GM18505 (cell line): ENCODE measurements at regions not wholly inside any gene's neighbourhood (a gene's known extent, or its start where the extent isn't known, plus 50 kb on each side); places are given as distances from the start of the nearest gene placed in this dataset.
"Not testable (repeated sequence)": the region's sequence is repeated elsewhere in the genome, so short reads cannot be mapped to it uniquely, and the experiment has no call there.

Source experiments
- ATAC-seq: cut with Tn5 transposase; IDR thresholded peaks from one replicate; pipeline ENCODE4 v1.9.1; 2021; ENCODE audit not compliant: unreplicated experiment
- POLR2A ChIP-seq: IDR thresholded peaks from 4 replicates; pipeline ENCODE4 v1.6.1; 2011; ENCODE audit warnings: borderline replicate concordance; ENCODE audit not compliant: insufficient read depth, insufficient read length; ENCODE audit errors: extremely low read depth

DNA sequence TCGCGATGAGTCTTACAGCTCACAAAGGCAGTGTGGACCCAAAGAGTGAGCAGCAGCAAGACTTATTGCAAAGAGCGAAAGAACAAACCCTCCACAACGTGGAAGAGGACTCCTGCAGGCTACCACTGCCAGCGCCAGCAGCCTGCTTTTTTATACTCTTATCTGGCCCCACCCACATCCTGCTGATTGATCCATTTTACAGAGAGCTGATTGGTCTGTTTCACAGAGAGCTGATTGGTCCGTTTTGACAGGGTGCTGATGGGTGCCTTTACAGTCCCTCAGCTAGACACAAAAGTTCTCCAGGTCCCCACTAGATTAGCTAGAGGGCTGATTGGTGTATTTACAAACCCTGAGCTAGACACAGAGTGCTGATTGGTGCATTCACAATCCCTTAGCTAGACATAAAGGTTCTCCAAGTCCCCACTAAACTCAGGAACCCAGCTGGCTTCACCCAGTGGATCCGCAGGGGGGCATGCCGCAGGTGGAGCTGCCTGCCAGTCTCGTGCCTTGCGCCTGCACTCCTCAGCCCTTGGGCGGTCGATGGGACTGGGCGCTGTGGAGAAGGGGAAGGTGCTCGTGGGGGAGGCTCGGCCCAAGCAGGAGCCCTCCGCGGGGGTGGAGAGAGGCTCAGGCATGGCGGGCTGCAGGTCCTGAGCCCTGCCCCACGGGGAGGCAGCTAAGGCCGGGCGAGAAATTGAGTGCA is 75.7 kb downstream of the QDPR start:
- not testable (repeated sequence) for ATAC-seq

DNA sequence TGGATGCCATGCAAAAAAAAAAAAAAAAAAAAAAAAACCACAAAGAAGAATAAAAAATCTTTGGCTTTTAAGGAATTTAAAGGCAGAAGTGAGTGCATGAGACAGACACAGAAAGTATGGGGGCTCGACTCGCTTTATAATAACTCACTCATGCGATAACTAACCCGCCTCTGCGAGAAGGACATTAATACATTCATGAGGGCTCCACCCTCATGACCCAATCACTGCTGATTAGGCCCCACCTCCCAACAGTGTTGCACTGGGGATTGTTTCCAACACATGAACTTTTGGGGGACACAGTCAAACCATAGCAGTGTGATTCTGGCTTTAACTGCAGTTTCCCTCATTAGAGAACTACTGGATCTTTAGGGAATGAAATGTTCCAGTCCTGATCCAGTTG is 78.1 kb downstream of the QDPR start:
- ATAC-seq = no peak
- no peak for TF ChIP-seq POLR2A

DNA sequence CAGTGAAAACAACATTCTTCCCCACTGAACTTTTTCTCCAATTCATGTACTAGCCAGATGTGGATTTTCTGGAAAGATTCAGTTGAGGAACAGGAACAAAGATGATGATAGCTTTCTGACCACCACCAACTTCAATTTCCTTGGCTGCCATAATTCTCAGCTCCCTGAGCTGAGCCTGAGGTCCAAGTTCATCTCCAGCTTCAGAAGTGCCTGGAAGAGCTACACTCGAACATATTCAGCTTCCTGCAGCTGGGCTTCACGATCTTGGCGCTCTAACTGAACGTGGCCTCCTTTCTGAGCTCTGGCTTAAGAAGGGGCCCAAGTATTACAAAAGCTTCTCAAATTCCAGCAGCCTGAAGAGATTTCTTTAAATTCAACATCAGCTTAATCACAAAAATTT is 83.9 kb downstream of the QDPR start:
- ATAC-seq = no peak
- no peak for TF ChIP-seq POLR2A

DNA sequence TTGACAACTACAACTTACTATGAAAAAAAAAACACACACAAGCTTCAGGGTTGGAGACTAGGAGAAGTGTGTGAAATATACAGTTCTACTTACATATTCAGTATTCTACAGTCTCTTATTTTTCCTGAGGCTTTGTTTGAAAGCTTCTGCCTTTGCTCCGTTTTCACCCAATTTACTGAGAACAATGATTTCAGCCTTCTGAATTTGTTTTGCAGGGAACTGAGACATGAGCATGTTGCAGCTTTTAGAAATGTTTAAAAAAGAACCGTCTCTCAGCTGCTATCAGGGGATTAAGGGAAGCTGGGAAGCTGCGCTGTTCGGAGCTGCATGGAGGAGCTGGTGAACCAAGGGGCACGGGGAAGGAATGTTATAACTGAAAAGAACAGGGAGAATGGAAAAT is 85.7 kb downstream of the QDPR start:
- no peak for TF ChIP-seq POLR2A
- no peak for ATAC-seq

DNA sequence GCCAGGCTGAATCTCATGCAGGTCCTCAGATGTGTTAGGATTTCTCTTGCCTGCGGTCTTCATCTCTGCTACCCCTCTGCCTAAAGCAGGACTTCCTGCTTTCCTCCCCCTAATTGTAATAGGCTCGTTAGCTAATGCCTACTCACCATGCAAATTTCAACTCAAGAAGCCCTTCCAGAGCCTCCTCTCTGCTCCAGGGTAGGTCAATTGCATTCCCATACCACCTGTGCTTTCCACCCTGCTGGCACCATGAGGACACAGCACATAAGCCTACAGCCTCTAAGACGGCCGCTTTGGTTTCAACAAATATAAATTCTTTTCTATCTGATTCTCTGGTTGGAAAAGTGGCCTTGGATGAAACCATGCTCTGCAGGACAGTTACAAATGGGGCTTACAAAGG is 93.9 kb downstream of the QDPR start:
- TF ChIP-seq POLR2A = no peak
- ATAC-seq = no peak

DNA sequence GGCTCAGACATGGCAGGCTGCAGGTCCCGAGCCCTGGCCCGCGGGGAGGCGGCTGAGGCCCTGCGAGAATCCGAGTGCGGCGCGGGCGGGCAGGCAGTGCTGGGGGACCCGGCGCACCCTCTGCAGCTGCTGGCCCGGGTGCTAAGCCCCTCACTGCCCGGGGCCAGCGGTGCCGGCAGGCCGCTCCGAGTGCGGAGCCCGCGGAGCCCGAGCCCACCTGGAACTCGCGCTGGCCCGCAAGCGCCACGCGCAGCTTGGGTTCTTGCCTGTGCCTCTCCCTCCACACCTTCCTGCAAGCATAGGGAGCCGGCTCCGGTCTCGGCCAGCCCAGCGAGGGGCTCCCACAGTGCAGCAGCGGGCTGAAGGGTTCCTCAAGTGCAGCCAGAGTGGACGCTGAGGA is 97.5 kb downstream of the QDPR start:
- ATAC-seq = no peak
- TF ChIP-seq POLR2A = no peak

DNA sequence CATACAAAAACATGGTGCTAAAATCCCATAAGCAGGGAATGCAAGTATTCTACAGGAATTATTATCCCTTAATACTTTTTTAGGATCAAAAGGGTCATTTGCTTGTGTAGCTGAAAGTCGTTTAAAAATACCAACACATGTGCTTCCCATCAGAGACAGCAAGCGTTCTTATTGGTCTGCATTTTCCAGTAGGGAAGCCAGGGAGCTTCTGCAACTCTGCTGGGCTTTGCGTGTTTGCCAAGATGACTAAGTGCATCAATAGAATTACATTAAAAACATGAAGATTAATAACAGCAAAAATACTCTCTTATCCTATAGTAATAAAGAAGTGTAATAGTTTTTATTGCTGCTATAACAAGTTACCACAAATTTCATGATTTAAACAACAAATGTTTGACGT is 111.2 kb downstream of the QDPR start:
- no peak for TF ChIP-seq POLR2A
- ATAC-seq = no peak

DNA sequence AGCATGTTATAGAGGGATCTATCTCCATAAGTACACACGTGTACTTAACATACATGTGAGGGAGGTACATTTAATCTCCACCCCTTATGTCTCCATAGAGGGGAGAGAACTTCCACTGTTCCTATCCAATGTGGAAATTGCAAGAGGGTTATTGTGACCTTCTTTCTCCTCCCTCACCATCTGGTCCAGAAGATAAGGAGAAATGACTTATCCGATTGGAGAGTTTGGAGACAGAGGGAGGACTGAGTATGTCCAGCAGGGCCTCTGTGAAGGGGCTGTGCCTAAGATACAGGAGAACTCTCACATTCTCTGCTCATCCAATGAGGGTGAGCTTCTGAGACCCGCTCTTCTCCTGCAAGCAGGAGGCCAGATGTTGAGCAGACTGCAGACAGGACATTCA is 113.1 kb downstream of the QDPR start:
- TF ChIP-seq POLR2A = no peak

DNA sequence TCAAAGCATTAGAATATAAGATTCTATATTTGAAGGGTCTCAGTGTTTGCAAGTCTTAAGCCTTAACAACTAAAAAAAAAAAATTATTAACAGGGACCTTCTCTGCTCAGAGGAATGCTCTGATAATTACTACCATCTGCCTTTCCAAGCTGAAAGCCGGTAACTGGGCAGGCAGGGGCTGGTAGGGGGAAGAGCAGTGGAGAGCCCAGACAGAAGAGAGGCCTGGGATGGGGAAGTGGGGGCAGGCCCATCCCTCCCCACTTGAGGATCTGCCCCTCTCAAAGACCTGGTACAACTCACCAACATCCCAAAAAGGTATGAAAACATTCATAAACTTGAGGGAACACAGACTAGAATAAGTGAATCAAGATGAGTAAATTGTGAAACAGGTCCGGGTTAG is 113.9 kb downstream of the QDPR start:
- TF ChIP-seq POLR2A = no peak
- ATAC-seq = no peak

More for the DNA sequence above, 113.1 kb downstream of the QDPR start:
- ATAC-seq = no peak

DNA sequence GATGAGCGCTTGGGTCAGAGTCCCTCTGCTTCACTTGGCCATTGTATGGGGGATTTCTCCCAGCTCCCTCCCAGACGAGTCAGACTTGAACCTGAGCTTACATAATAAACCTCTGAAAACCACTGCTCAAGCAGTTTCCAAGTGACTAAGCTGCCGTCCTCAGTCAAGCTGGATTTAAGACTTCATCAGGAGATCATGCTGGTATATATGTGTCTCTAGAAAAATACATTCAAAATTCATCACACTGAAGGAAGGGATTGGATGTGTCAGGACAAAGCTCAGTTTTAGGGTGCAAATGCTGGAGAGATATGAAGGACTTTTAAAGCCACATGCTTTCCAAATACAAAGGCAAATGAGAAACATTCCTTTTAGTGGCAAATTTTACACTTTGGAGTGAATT is 114.3 kb downstream of the QDPR start:
- no peak for TF ChIP-seq POLR2A
- no peak for ATAC-seq

DNA sequence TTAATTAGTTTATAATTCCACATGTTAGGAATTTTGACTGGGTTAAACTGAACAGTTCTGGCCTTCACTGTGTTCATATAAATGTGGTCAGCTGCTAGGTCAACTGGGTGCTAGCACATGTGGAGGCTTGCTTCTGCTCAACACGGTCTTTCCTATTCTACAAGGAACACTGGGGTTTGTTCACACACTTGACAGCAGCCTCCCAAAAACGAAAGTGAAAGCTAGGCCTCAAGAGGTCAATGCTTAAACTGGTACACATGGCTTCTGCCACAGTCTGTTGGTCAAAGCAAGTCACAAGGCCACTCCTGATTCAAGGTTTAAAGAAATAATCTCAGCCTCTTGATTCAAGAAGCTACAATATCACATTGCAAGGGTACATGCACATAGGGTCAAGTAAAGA is 126.5 kb downstream of the QDPR start:
- no peak for TF ChIP-seq POLR2A
- ATAC-seq = no peak

DNA sequence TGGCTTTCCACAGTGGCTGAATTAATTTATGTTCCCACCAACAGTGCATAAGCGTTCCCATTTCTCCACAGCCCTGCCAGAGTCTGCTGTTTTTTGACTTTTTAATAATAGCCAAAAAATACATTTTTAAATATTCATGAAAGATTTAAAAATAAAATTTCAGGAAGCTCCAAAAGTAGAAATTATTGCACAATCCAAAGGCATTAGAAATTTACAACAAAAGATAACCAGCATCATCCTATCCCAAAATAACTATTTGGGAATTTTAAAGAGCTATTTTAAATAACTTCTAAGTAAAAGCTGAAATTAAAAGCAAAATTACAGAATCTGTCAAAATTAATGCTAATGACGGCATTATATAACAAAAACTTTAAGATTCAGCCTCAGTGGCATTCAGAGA is 131.5 kb downstream of the QDPR start:
- no peak for TF ChIP-seq POLR2A
- no peak for ATAC-seq

DNA sequence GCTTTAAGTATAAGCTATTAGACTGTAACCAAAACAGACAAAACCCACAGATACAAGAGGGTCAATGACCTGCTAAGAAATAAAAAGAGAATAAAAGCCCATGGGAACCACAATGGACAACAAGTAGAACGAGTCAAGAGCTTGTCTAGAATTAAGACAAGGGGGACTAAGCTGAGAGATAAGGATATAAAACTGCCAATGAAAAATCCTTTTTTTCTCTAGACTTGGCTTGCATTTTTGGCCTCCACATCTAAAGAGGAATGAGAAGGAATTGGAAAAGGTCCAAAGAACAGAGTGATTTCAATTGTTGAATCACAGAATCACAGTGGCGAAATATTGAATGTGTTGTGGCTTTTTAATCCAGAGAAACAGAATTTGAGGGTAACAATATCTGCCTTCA is 135.7 kb downstream of the QDPR start:
- ATAC-seq = no peak
- TF ChIP-seq POLR2A = no peak

DNA sequence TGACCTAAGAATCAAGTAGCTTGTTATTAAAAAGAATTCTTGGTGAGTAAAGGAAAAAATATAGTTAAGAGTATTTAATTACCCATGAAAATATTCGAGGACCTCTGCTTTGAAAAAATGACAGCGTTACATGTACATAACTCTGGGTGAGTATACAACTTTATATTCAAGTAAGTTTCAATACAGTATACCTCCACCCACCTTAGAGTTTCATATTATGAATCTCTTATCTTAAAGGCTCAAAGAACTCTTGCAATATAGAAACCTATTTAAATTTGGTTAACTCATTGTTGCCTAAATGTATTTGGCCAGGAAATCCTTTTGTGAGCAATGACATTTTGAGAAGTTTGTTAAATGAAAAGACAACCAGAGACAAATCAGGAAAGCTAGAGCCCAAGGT is 138.2 kb downstream of the QDPR start:
- no peak for TF ChIP-seq POLR2A
- ATAC-seq = no peak

DNA sequence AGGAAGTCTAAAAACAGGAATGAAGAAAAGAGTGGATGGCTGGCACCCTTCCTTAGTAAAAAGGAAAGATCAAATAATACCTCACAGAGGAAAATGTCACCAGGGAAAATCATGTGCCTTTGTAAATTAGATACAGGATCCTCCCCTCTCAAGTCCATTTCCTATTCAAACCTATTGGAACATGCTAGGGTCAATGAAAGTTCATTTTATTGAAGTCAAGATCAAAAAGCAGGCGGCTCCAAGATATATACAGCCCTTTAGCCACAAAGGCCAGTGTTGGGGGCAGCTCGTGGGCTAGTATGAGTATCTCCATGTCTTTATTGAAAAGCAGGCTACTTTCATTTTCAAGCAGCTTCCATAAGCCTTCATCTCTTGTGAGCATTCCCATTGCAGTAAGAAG is 141.1 kb downstream of the QDPR start:
- TF ChIP-seq POLR2A = no peak
- no peak for ATAC-seq
